ENCODE measurements at regions not wholly inside any gene's neighbourhood (a gene's known extent, or its start where the extent isn't known, plus 50 kb on each side); places are given as distances from the start of the nearest gene placed in this dataset.

- Mint-ChIP-seq H3K27ac (ENCODE audit: unreplicated experiment) (no peak overlapping the region), H3K4me1 (ENCODE audit: low read depth) (no peaks in the 10 kb centered on the region), H3K4me3 (ENCODE audit: unreplicated experiment) (no peak overlapping the region), H3K27me3 (ENCODE audit: low read depth) (no peaks in the 10 kb centered on the region), H3K9me3 (ENCODE audit: low read depth) (peaks cover 3% of the 10 kb centered on the region), H3K36me3 (ENCODE audit: low read depth) (no peaks in the 10 kb centered on the region)
- DNase-seq (ENCODE audit: low spot score), result no peak
- no peak for TF ChIP-seq CTCF (IDR thresholded peaks at IDR 0.05)
These were observed 238.3 kb upstream of the SESN3 start for GRCh38 chr11:95469258-95469657.

- Mint-ChIP-seq H3K9me3 (ENCODE audit: low read depth) (peaks cover 3% of the 10 kb centered on the region), H3K4me3 (ENCODE audit: unreplicated experiment) (no peak overlapping the region), H3K27me3 (ENCODE audit: low read depth) (no peaks in the 10 kb centered on the region), H3K36me3 (ENCODE audit: low read depth) (no peaks in the 10 kb centered on the region), H3K4me1 (ENCODE audit: low read depth) (no peaks in the 10 kb centered on the region), H3K27ac (ENCODE audit: unreplicated experiment) (no peak overlapping the region)
- no peak for DNase-seq (ENCODE audit: low spot score)
- no peak for TF ChIP-seq CTCF (IDR thresholded peaks at IDR 0.05)
These were observed 235.4 kb upstream of the SESN3 start for GRCh38 chr11:95466416-95466815.

GRCh38 chr11:95465887-95466286, 234.9 kb upstream of the SESN3 start:
- no peaks in the 10 kb centered on the region for H3K27me3 Mint-ChIP-seq (ENCODE audit: low read depth)
- DNase-seq (ENCODE audit: low spot score), result no peak
- H3K27ac Mint-ChIP-seq (ENCODE audit: unreplicated experiment), result no peak overlapping the region
- peaks cover 2% of the 10 kb centered on the region for H3K9me3 Mint-ChIP-seq (ENCODE audit: low read depth)
- peaks cover 2% of the 10 kb centered on the region for H3K36me3 Mint-ChIP-seq (ENCODE audit: low read depth)
- no peaks in the 10 kb centered on the region for H3K4me1 Mint-ChIP-seq (ENCODE audit: low read depth)
- no peak for TF ChIP-seq CTCF (IDR thresholded peaks at IDR 0.05)
- no peak overlapping the region for H3K4me3 Mint-ChIP-seq (ENCODE audit: unreplicated experiment)

- Mint-ChIP-seq H3K36me3 (ENCODE audit: low read depth) (peaks cover 2% of the 10 kb centered on the region), H3K27me3 (ENCODE audit: low read depth) (no peaks in the 10 kb centered on the region), H3K27ac (ENCODE audit: unreplicated experiment) (no peak overlapping the region), H3K4me3 (ENCODE audit: unreplicated experiment) (no peak overlapping the region), H3K9me3 (ENCODE audit: low read depth) (peaks cover 5% of the 10 kb centered on the region), H3K4me1 (ENCODE audit: low read depth) (peaks cover 5% of the 10 kb centered on the region)
- no peak for TF ChIP-seq CTCF (IDR thresholded peaks at IDR 0.05)
- no peak for DNase-seq (ENCODE audit: low spot score)
These were observed 230.9 kb upstream of the SESN3 start for GRCh38 chr11:95461858-95462257.

GRCh38 chr11:95461348-95461747, 230.3 kb upstream of the SESN3 start:
- no peak for TF ChIP-seq CTCF (IDR thresholded peaks at IDR 0.05)
- Mint-ChIP-seq H3K4me1 (ENCODE audit: low read depth) (peaks cover 5% of the 10 kb centered on the region), H3K27me3 (ENCODE audit: low read depth) (no peaks in the 10 kb centered on the region), H3K9me3 (ENCODE audit: low read depth) (peaks cover 5% of the 10 kb centered on the region), H3K4me3 (ENCODE audit: unreplicated experiment) (no peak overlapping the region), H3K36me3 (ENCODE audit: low read depth) (peaks cover 2% of the 10 kb centered on the region), H3K27ac (ENCODE audit: unreplicated experiment) (no peak overlapping the region)
- DNase-seq (ENCODE audit: low spot score), result no peak

Measured in chondrocyte (in vitro differentiated cells).